ENCODE measurements at regions not wholly inside any gene's neighbourhood (a gene's known extent, or its start where the extent isn't known, plus 50 kb on each side); places are given as distances from the start of the nearest gene placed in this dataset.

DNA sequence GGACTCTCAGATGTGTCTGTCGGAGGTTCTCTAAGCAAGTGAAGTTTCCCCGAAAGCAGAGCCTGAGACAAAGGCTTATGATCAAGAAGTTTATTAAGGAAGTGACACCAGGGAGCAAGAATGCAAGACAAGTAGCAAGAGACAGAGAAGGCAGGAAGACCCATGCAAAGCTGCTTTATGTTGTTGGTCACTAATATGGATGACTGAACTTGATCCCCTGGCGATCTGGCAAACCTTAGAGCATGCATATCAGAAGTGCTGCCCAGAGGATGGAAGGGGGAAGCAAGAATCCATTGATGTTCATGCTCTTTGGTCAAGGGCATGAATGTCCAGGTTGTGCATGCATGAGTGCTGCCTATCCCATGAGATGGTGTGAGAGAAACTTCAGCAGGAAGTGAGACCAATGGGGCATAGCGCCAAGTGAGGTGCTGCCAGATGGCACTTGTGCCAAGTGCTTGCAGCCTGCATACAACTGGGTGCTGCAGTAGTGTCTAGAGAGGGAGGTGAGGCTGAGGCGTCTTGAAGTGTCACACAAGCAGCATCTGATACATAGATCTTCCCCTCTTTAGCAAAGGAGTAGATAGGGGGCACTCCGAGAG lies 176.5 kb downstream of the SALL1 start:
- H3K27ac ChIP-seq (ENCODE audit: low read length), result no peak overlapping the region
- H3K36me3 ChIP-seq (ENCODE audit: control insufficient read depth, low read depth, low read length), result no peaks in the 10 kb centered on the region
- no peaks in the 10 kb centered on the region for H3K4me1 ChIP-seq (ENCODE audit: control insufficient read depth, low read depth, low read length)
- no peak overlapping the region for H3K4me3 ChIP-seq (ENCODE audit: low read length)
- no peaks in the 10 kb centered on the region for H3K27me3 ChIP-seq (ENCODE audit: control insufficient read depth, insufficient read depth, low read length)
- no peak overlapping the region for H3K9ac ChIP-seq (ENCODE audit: low read length)
- H3K9me3 ChIP-seq (ENCODE audit: control insufficient read depth, low read depth, low read length), result no peaks in the 10 kb centered on the region

DNA sequence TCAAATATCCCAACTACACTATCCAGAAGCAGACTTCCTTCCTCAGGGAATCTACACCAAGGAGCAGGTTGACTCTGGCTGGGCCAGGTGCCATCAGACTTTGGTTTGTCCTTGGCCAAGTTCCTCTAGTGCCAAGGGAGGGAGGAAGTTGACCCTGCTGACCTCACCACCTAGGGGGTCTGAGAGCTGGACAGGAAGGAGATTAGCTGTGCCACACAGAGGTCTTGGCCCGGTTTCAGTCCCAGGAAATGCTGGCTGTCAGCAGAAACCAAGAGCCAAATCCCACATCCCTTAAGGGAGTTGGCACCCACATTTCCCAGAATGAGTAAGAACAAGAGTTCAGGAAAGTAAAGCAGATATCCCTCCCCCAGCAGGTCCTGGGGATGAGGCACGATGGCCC lies 178.2 kb downstream of the SALL1 start:
- no peak overlapping the region for H3K27ac ChIP-seq (ENCODE audit: low read length)
- H3K4me3 ChIP-seq (ENCODE audit: low read length), result no peak overlapping the region
- H3K36me3 ChIP-seq (ENCODE audit: control insufficient read depth, low read depth, low read length), result no peaks in the 10 kb centered on the region
- H3K4me1 ChIP-seq (ENCODE audit: control insufficient read depth, low read depth, low read length), result no peaks in the 10 kb centered on the region
- H3K9ac ChIP-seq (ENCODE audit: low read length), result no peak overlapping the region
- H3K27me3 ChIP-seq (ENCODE audit: control insufficient read depth, insufficient read depth, low read length), result no peaks in the 10 kb centered on the region
- H3K9me3 ChIP-seq (ENCODE audit: control insufficient read depth, low read depth, low read length), result no peaks in the 10 kb centered on the region

DNA sequence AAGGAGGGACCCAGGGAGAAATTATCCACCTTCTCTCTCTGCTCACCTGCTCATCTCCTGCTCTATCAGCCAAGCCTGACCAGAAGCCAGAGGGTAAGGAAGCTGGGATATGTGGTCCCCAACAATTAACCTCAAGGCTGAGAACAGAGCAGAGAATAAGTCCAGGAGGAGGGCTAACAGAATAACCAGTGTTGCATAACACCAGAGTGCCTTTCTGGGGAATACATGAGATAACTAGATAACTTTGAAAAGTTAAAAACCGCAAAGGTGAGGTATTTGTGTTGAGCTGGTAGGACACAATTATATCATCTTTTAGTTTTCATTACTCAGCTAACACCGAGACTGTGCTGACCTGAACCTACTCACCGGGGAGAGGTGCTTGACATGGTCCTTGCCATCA lies 180.8 kb downstream of the SALL1 start:
- no peak overlapping the region for H3K27ac ChIP-seq (ENCODE audit: low read length)

DNA sequence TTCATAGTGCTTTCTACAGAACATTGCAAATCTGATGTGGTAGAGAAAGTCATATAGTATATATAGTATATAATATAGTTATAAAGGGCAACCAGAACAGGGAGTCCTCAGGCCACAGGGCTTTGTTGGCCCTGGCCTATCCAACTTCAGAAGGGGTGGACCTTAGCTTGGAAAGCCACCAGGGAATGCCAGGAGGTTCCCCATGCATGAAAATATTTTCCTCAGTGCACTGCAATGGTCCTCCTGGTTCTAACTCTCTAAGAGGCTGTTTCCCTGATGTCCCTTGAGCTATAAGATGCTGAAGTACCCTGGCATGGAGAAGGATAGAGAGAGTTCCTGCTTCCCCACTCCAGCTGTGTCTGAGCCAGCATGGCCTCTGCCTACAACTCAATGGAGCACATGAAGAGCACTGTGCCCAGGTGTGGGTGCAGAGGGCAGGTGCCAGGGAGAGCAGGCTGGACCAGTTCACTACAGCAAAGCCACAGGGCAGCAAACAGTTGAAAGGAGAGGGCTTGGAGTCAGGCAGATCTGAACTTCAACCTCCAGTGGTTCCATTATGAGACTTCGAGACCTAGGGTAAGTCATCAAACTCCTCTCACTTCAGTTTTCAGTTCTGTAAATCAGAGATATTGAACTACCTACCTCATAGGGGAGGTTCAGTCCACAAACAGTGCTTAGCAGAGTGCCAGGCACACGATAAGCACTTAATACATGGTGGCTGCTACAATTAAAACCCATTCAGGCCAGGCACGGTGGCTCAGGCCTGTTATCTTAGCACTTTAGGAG lies 183.1 kb downstream of the SALL1 start:
- Histone ChIP-seq H3K27ac (ENCODE audit: low read length) (no peak overlapping the region), H3K36me3 (ENCODE audit: control insufficient read depth, low read depth, low read length) (no peaks in the 10 kb centered on the region), H3K9ac (ENCODE audit: low read length) (no peak overlapping the region), H3K4me3 (ENCODE audit: low read length) (no peak overlapping the region), H3K4me1 (ENCODE audit: control insufficient read depth, low read depth, low read length) (no peaks in the 10 kb centered on the region), H3K27me3 (ENCODE audit: control insufficient read depth, insufficient read depth, low read length) (no peaks in the 10 kb centered on the region), H3K9me3 (ENCODE audit: control insufficient read depth, low read depth, low read length) (no peaks in the 10 kb centered on the region)

More for the DNA sequence above, 180.8 kb downstream of the SALL1 start:
- H3K4me3 ChIP-seq (ENCODE audit: low read length), result no peak overlapping the region
- no peaks in the 10 kb centered on the region for H3K27me3 ChIP-seq (ENCODE audit: control insufficient read depth, insufficient read depth, low read length)
- no peaks in the 10 kb centered on the region for H3K36me3 ChIP-seq (ENCODE audit: control insufficient read depth, low read depth, low read length)
- no peak overlapping the region for H3K9ac ChIP-seq (ENCODE audit: low read length)
- H3K4me1 ChIP-seq (ENCODE audit: control insufficient read depth, low read depth, low read length), result no peaks in the 10 kb centered on the region
- no peaks in the 10 kb centered on the region for H3K9me3 ChIP-seq (ENCODE audit: control insufficient read depth, low read depth, low read length)

DNA sequence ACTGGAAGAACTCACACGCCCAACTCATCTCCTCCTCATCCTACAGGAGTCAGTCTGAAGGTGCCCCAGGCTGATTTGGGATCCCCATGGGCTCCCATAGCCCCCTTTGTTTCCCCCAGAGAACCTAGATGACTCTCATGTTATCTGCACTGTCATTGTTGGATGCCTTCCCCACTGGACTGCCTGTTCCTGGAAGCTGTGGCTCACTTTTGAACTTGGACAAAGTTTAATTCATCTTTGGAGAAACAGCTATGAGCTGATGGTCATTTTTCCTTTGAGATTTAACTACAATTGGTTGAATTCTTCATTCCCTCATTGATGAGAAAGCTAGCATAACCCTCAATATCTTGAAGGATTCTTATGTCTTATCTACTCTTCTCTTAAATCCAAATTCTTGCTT lies 186.6 kb downstream of the SALL1 start:
- H3K4me3 ChIP-seq (ENCODE audit: low read length), result no peak overlapping the region
- H3K27me3 ChIP-seq (ENCODE audit: control insufficient read depth, insufficient read depth, low read length), result no peaks in the 10 kb centered on the region
- no peaks in the 10 kb centered on the region for H3K36me3 ChIP-seq (ENCODE audit: control insufficient read depth, low read depth, low read length)
- peaks cover 4% of the 10 kb centered on the region for H3K4me1 ChIP-seq (ENCODE audit: control insufficient read depth, low read depth, low read length)
- H3K27ac ChIP-seq (ENCODE audit: low read length), result no peak overlapping the region
- H3K9me3 ChIP-seq (ENCODE audit: control insufficient read depth, low read depth, low read length), result no peaks in the 10 kb centered on the region
- H3K9ac ChIP-seq (ENCODE audit: low read length), result no peak overlapping the region

DNA sequence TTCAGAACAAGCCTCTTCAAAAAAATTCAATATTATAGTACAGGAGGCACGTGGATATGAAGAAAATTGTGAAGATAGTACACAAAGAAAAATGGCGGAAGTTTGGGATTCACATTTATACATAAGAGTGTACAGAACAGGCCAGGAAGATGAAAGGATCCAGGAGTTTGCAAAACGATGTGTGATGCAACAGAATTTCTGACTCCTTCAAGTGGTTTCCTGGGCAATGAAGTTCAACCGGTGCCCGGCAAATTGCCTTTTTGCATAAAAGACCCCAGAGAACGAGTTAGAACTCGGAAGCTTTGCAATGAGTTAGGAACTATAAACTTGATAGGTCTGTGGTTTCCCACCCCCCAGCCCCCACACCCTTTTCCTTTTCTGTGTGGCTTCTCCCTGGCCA lies 189.1 kb downstream of the SALL1 start:
- Histone ChIP-seq H3K36me3 (ENCODE audit: control insufficient read depth, low read depth, low read length) (no peaks in the 10 kb centered on the region), H3K27ac (ENCODE audit: low read length) (no peak overlapping the region), H3K4me1 (ENCODE audit: control insufficient read depth, low read depth, low read length) (peaks cover 4% of the 10 kb centered on the region), H3K9me3 (ENCODE audit: control insufficient read depth, low read depth, low read length) (no peaks in the 10 kb centered on the region), H3K9ac (ENCODE audit: low read length) (no peak overlapping the region), H3K4me3 (ENCODE audit: low read length) (no peak overlapping the region), H3K27me3 (ENCODE audit: control insufficient read depth, insufficient read depth, low read length) (no peaks in the 10 kb centered on the region)

DNA sequence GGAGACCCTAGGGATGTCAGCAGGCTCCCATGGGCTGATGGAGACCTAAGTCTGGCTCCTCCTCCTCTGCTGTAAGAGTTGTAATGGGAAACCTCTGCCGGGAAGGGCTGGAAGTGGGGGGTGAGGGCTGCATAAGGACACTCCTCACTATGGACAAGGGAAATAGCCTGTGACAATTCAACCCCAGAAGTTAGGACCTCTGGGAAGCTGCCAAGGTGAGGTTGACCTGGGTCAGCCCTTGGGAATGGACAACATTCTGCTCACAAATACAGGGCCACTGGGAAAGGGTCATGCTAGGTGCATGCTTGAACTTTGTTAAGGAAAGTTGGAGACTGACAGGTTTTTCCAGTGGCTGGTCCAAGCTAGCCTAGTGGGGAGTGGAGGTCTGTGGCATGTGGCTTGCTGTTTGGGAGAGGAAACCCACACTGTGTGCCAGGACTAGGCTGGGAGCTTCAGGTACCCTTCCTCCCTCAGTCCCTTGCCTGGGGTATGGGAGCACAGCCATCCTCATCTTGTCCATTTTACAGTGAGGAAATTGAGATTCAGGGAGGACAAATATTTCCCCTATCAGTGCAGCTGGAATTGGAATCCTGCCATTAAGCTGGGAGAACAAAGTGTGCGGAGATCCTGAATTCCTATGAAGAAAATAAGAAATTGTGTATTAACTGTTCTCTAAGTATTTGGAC lies 190.4 kb downstream of the SALL1 start:
- Histone ChIP-seq H3K4me3 (ENCODE audit: low read length) (no peak overlapping the region), H3K27me3 (ENCODE audit: control insufficient read depth, insufficient read depth, low read length) (no peaks in the 10 kb centered on the region), H3K36me3 (ENCODE audit: control insufficient read depth, low read depth, low read length) (no peaks in the 10 kb centered on the region), H3K9ac (ENCODE audit: low read length) (no peak overlapping the region), H3K27ac (ENCODE audit: low read length) (no peak overlapping the region), H3K4me1 (ENCODE audit: control insufficient read depth, low read depth, low read length) (peaks cover 4% of the 10 kb centered on the region), H3K9me3 (ENCODE audit: control insufficient read depth, low read depth, low read length) (no peaks in the 10 kb centered on the region)

DNA sequence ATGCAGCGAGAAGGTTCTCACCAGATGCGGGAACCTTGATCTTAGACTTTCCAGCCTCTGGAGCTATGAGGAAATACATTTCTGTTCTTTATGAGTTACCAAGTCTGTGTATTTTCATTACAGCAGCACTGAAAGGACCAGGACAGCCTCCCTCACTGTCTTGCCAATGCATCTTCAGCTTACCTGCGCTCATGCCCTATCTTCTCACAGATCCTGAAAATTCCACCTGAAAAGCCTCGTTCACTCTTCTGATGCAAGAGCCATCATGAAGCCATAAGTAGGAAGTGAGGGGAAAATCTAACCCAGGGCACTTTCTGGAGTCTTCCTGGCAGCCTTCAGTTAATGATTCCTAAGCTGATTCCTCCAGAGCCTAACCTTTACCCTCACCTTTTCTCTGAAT lies 194.0 kb downstream of the SALL1 start:
- Histone ChIP-seq H3K27me3 (ENCODE audit: control insufficient read depth, insufficient read depth, low read length) (no peaks in the 10 kb centered on the region), H3K36me3 (ENCODE audit: control insufficient read depth, low read depth, low read length) (no peaks in the 10 kb centered on the region), H3K4me3 (ENCODE audit: low read length) (no peak overlapping the region), H3K9me3 (ENCODE audit: control insufficient read depth, low read depth, low read length) (no peaks in the 10 kb centered on the region), H3K27ac (ENCODE audit: low read length) (no peak overlapping the region), H3K9ac (ENCODE audit: low read length) (no peak overlapping the region), H3K4me1 (ENCODE audit: control insufficient read depth, low read depth, low read length) (peaks cover 4% of the 10 kb centered on the region)

DNA sequence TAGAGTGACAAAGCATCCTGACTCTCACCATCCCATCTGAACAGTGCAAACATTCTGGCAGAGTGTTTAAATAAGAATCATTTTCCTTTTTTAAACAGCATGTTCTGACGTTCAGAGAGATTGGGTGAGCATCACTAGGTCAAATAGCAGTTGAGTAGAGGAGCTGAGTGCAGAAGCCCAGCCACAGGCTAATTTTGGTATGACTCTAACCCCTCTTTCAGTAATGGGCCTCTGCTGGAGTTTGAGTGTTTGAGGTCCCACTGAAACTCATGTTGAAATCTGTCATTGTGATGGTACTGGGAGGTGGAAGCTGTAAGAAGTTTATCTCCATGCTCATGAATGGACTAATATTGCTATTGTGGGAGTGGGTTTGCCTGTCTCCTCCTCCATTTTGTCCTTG lies 194.4 kb downstream of the SALL1 start:
- peaks cover 4% of the 10 kb centered on the region for H3K4me1 ChIP-seq (ENCODE audit: control insufficient read depth, low read depth, low read length)
- H3K27me3 ChIP-seq (ENCODE audit: control insufficient read depth, insufficient read depth, low read length), result no peaks in the 10 kb centered on the region
- no peaks in the 10 kb centered on the region for H3K36me3 ChIP-seq (ENCODE audit: control insufficient read depth, low read depth, low read length)
- no peak overlapping the region for H3K4me3 ChIP-seq (ENCODE audit: low read length)
- no peak overlapping the region for H3K9ac ChIP-seq (ENCODE audit: low read length)
- no peak overlapping the region for H3K27ac ChIP-seq (ENCODE audit: low read length)
- no peaks in the 10 kb centered on the region for H3K9me3 ChIP-seq (ENCODE audit: control insufficient read depth, low read depth, low read length)

DNA sequence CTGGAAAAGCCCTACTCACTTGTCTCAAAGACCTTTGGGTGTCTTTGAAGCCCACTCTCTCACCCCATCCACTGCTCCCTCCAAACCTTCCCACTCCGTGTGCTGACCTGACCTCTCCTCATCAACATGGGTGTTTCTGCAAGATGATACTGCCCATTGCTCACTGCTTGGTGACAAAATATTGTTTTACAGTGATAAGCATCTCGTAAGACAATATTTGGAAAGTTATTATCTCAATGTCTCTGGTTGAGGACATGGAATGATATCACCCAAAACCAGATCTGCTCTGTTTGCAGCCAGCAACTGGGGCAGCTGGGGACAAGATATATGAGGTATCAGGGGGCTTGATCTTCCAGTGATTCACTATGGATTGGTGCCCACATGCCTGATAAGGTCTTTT lies 195.8 kb downstream of the SALL1 start:
- Histone ChIP-seq H3K9me3 (ENCODE audit: control insufficient read depth, low read depth, low read length) (no peaks in the 10 kb centered on the region), H3K9ac (ENCODE audit: low read length) (no peak overlapping the region), H3K27me3 (ENCODE audit: control insufficient read depth, insufficient read depth, low read length) (no peaks in the 10 kb centered on the region), H3K4me1 (ENCODE audit: control insufficient read depth, low read depth, low read length) (no peaks in the 10 kb centered on the region), H3K36me3 (ENCODE audit: control insufficient read depth, low read depth, low read length) (no peaks in the 10 kb centered on the region), H3K4me3 (ENCODE audit: low read length) (no peak overlapping the region), H3K27ac (ENCODE audit: low read length) (no peak overlapping the region)

DNA sequence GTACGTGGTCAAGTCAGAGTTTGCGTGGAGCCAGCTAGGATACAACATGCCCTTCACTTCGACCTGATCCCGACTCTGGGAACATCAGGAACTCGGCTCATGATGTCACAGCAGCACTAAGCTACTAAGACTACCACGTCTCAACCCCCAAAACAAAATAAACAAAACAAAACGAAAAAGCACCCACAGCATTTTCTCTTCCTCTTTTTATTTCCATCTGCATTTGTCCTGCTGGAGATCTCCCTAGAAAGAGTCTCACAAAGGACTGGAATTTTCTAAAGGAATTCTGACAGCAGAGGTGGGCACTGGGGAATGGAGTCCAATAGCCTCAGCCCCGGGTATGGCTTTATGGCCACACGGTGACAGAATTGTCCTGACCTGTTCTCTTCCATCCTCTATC lies 196.6 kb downstream of the SALL1 start:
- H3K4me1 ChIP-seq (ENCODE audit: control insufficient read depth, low read depth, low read length), result no peaks in the 10 kb centered on the region
- no peaks in the 10 kb centered on the region for H3K36me3 ChIP-seq (ENCODE audit: control insufficient read depth, low read depth, low read length)
- H3K4me3 ChIP-seq (ENCODE audit: low read length), result no peak overlapping the region
- no peaks in the 10 kb centered on the region for H3K9me3 ChIP-seq (ENCODE audit: control insufficient read depth, low read depth, low read length)
- H3K9ac ChIP-seq (ENCODE audit: low read length), result no peak overlapping the region
- H3K27ac ChIP-seq (ENCODE audit: low read length), result no peak overlapping the region
- H3K27me3 ChIP-seq (ENCODE audit: control insufficient read depth, insufficient read depth, low read length), result no peaks in the 10 kb centered on the region

DNA sequence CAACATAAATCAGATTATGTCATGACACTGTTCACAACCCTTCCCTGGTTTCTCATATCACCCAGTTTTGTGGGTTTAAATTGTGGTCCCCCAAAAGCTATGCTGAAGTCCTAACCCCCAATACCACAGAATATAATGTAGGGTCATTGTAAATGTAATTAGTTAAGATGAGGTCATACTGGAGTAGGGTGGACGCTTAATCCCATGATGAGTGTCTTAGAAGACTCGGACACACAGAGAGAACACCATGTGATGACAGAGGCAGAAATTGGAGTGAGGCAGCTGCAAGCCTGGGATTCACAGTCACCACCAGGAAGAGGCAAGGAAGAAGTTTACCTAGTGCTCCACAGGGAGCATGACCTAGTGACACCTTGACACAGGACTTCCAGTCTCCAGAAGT lies 197.8 kb downstream of the SALL1 start:
- Histone ChIP-seq H3K4me1 (ENCODE audit: control insufficient read depth, low read depth, low read length) (no peaks in the 10 kb centered on the region), H3K27me3 (ENCODE audit: control insufficient read depth, insufficient read depth, low read length) (no peaks in the 10 kb centered on the region), H3K4me3 (ENCODE audit: low read length) (no peak overlapping the region), H3K27ac (ENCODE audit: low read length) (no peak overlapping the region), H3K9me3 (ENCODE audit: control insufficient read depth, low read depth, low read length) (no peaks in the 10 kb centered on the region), H3K9ac (ENCODE audit: low read length) (no peak overlapping the region), H3K36me3 (ENCODE audit: control insufficient read depth, low read depth, low read length) (no peaks in the 10 kb centered on the region)
